Tibial artery (tissue), 4 donors: ENCODE measurements at regions not wholly inside any gene's neighbourhood (a gene's known extent, or its start where the extent isn't known, plus 50 kb on each side); places are given as distances from the start of the nearest gene placed in this dataset.

Experiments used
- DNase-seq, 2 donors: peaks; one replicate each; pipeline ENCODE4 v3.0.0-alpha.2; 2019
- H3K27ac ChIP-seq, 2 donors: fragments of 200-600 bp; sonication (generic) in 1 of 2; 1 replicate in 1 of 2; 2 replicates in 1 of 2; pipeline ENCODE4 v1.5.1; 2018 to 2019; ENCODE audit warnings: mild to moderate bottlenecking in 1 of 2
- H3K27me3 ChIP-seq, 2 donors: fragments of 200-600 bp; sonication (generic) in 1 of 2; one replicate each; pipeline versions ENCODE4 v1.5.1 to v1.6.0; 2016 to 2019
- H3K36me3 ChIP-seq, 3 donors: fragments of 200-600 bp; sonication (generic) in 2 of 3; one replicate each; pipeline ENCODE4 v1.5.1; 2016 to 2019; ENCODE audit warnings: mild to moderate bottlenecking in 2 of 3
- H3K4me1 ChIP-seq, 4 donors: fragments of 200-600 bp; sonication (generic) in 2 of 4; 1 replicate in 3 of 4; 2 replicates in 1 of 4; pipeline ENCODE4 v1.5.1; 2016 to 2019
- H3K4me3 ChIP-seq, 2 donors: fragments of 200-600 bp; sonication (generic) in 1 of 2; 1 replicate in 1 of 2; 2 replicates in 1 of 2; pipeline ENCODE4 v1.5.1; 2018 to 2019; ENCODE audit warnings: mild to moderate bottlenecking in 2 of 2
- H3K9me3 ChIP-seq, 3 donors: fragments of 200-600 bp; sonication (generic) in 1 of 3; one replicate each; pipeline ENCODE4 v1.5.1; 2016 to 2019
- intact Hi-C: fragments of 100-400 bp; cut with DNase I; formaldehyde crosslinking; loops from one replicate; pipeline ENCODE4 v1.15.0; 2023; ENCODE audit warnings: low total_unique reads
- TF ChIP-seq, protein P1 (sequence below), 2 experiments: fragments of 200-600 bp in 1 of 2; fragments of 450-650 bp in 1 of 2; IDR thresholded peaks; one replicate each; pipeline ENCODE4 v1.5.1; 2017 to 2019; ENCODE audit warnings: antibody characterized with exemption in 2 of 2, mild to moderate bottlenecking in 1 of 2, moderate library complexity in 1 of 2

DNA sequence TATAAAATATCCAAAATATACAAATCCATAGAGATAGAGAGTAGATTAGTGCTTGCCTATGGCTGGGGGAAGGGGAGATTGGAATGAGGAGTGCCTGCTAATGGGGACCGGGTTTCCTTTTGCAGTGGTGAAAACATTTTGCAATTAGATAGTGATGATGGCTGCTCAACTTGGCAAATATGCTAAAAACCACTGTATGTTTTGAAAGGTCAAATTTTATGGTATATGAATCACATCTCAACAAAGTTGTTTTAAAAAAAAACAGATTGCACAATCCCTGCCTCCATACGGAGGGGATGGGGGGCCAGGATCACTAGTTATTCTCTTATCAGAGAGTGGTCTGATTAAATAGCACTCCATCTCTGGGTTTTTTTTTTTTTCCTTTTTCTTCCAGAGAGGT lies 76.9 kb upstream of the RIPOR2 start:
- no peaks in the 10 kb centered on the region for H3K36me3 ChIP-seq
- H3K4me3 ChIP-seq, result no peak overlapping the region
- intact Hi-C loops, result no loop called here
- no peak overlapping the region for H3K27ac ChIP-seq
- peaks cover 0 to 20% (median 5%) of the 10 kb centered on the region in 4 donors for H3K4me1 ChIP-seq
- no peaks in the 10 kb centered on the region for H3K9me3 ChIP-seq
- TF ChIP-seq, protein P1, sequence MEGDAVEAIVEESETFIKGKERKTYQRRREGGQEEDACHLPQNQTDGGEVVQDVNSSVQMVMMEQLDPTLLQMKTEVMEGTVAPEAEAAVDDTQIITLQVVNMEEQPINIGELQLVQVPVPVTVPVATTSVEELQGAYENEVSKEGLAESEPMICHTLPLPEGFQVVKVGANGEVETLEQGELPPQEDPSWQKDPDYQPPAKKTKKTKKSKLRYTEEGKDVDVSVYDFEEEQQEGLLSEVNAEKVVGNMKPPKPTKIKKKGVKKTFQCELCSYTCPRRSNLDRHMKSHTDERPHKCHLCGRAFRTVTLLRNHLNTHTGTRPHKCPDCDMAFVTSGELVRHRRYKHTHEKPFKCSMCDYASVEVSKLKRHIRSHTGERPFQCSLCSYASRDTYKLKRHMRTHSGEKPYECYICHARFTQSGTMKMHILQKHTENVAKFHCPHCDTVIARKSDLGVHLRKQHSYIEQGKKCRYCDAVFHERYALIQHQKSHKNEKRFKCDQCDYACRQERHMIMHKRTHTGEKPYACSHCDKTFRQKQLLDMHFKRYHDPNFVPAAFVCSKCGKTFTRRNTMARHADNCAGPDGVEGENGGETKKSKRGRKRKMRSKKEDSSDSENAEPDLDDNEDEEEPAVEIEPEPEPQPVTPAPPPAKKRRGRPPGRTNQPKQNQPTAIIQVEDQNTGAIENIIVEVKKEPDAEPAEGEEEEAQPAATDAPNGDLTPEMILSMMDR (IDR thresholded peaks at IDR 0.05), result no peak
- no peak for DNase-seq
- no peaks in the 10 kb centered on the region for H3K27me3 ChIP-seq

DNA sequence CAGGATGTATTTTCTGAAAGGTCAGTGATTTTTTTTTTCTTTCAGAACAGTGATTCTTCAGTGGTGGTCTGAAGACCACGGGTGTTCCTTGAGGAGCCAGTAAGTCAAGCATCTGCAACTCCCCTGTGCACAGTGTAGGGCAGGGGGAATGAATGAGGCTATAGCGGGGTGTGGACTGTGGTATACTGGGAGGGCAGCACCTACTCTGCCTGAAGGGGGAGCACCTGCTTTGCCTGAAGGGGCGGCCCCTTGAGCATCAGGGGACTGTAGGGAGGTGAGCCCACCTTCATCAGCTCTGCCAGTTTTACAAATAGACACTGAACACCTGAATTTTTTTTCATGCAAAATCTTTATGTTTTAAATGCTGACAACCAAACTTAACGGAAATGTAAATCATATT lies 77.5 kb upstream of the RIPOR2 start:
- Histone ChIP-seq H3K27me3 (no peaks in the 10 kb centered on the region), H3K27ac (no peak overlapping the region), H3K9me3 (no peaks in the 10 kb centered on the region), H3K4me1 (peaks cover 0 to 20% (median 5%) of the 10 kb centered on the region in 4 donors), H3K36me3 (no peaks in the 10 kb centered on the region), H3K4me3 (no peak overlapping the region)
- TF ChIP-seq, protein P1 (IDR thresholded peaks at IDR 0.05), result no peak
- DNase-seq, result no peak
- intact Hi-C loops, result no loop called here

DNA sequence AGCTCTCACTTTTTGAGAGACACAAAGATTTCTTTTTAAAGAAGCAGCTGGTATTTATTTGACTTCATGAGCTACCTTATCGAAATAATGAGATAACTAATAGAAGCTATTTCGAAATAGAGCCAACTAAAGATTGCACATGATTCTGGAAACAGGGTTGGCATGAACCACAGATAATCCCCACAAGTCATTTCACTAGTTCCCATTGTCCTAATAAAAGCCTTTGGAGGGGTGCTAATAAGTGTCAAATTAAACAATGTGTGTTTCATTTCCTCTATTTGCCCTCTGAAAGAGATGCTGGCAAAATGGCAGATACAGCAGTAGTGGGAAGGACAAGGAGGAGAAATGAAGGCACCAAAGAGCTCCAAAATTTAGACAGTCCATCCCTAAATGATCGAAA lies 78.6 kb upstream of the RIPOR2 start:
- Histone ChIP-seq H3K27me3 (no peaks in the 10 kb centered on the region), H3K36me3 (no peaks in the 10 kb centered on the region), H3K4me3 (no peak overlapping the region), H3K27ac (no peak overlapping the region), H3K4me1 (peaks cover 0 to 20% (median 5%) of the 10 kb centered on the region in 4 donors), H3K9me3 (no peaks in the 10 kb centered on the region)
- intact Hi-C loops, result no loop called here
- DNase-seq, result no peak
- TF ChIP-seq, protein P1 (IDR thresholded peaks at IDR 0.05), result no peak

DNA sequence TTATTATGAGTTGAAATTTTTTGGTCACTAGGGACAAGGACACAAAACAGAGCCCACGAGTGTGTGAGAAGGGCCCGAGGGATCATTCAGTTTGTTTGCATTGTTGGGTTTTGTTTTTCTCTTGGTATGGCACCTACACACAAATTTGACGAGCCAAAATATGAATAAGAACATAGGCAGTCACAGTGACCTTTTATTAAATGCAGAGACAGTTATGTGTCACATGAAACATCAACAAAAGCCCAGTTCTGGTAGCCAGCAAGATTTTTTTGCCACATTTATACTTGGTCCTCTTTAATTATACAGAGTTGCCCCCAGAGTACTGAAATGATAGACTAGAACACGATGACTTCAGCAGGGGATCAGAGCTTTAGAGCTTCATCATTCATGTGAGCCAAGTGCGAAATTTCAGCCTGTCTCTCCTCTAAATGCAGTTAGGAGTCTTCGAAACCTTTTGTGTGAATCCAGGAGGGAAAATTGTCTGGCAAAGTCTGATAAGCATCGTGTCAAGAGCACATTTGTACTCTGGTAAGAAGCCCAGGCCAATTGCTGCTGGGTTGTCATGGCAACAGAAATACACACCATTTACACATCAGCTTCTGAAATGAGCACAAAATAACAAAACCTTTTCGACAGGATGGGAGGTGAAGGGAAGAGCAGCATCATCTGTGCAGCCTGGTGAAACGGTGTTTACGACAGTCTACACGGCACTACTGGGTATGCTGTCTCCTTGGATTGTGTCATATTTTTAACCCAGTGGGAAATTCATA lies 79.2 kb upstream of the RIPOR2 start:
- Histone ChIP-seq H3K27ac (peak overlapping the region in 1 of 2 donors; percentile 4), H3K9me3 (no peaks in the 10 kb centered on the region), H3K4me1 (peaks cover 0 to 20% (median 5%) of the 10 kb centered on the region in 4 donors), H3K36me3 (no peaks in the 10 kb centered on the region), H3K27me3 (no peaks in the 10 kb centered on the region), H3K4me3 (no peak overlapping the region)
- intact Hi-C loops, result no loop called here
- DNase-seq, result peak in 1 of 2 donors; percentile 70
- TF ChIP-seq, protein P1 (IDR thresholded peaks at IDR 0.05), result no peak

DNA sequence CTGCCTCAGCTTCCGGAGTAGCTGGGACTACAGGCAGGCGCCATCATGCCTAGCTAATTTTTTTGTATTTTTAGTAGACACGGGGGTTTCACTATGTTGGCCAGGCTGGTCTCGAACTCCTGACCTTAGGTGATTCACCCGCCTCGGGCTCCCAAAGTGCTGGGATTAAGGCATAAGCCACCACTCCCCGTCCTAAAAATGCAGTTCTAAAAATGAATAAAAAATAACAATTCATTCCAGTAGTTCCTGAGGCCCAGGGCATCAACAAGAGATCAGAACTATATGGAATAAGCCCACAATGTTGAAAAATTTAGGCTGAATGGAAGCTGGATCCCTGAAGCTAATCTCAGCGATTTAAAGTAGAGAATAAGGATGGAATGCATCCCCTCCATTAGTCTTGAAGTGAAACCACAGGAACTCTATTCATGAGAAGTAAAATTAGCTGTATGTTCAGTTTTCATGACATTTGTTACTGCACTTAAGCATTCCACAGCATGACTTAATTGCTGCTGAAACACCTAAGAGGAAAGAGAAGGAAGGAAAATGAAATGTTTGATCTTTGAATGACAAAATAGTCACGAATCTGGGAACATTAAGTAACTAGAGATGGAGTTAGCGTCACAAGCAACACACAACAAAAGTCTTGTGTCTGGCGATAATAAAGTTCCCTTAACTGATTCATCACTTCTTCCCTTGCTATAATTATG lies 80.4 kb upstream of the RIPOR2 start:
- H3K27ac ChIP-seq, result no peak overlapping the region
- H3K9me3 ChIP-seq, result no peaks in the 10 kb centered on the region
- intact Hi-C loops, result no loop called here
- TF ChIP-seq, protein P1 (IDR thresholded peaks at IDR 0.05), result no peak
- no peak for DNase-seq
- peaks cover 0 to 11% (median under 1%) of the 10 kb centered on the region in 4 donors for H3K4me1 ChIP-seq
- no peaks in the 10 kb centered on the region for H3K36me3 ChIP-seq
- no peaks in the 10 kb centered on the region for H3K27me3 ChIP-seq
- H3K4me3 ChIP-seq, result no peak overlapping the region
